Uterus (tissue), 3 donors: ENCODE measurements at regions not wholly inside any gene's neighbourhood (a gene's known extent, or its start where the extent isn't known, plus 50 kb on each side); places are given as distances from the start of the nearest gene placed in this dataset.
"Not testable (repeated sequence)": the region's sequence is repeated elsewhere in the genome, so short reads cannot be mapped to it uniquely, and the experiment has no call there.

ENCODE experiments used
- DNase-seq, 2 donors: peaks; one replicate each; pipeline ENCODE4 v3.0.0-alpha.2; 2019 to 2020
- H3K27ac ChIP-seq, 2 donors: fragments of 200-600 bp; sonication (generic); 1 replicate in 1 of 2; 2 replicates in 1 of 2; pipeline ENCODE4 v1.5.1; 2016 to 2018
- H3K27me3 ChIP-seq, 2 donors: fragments of 200-600 bp; sonication (generic); one replicate each; pipeline ENCODE4 v1.5.1; 2018 to 2019; ENCODE audit warnings: control low read depth in 1 of 2
- H3K36me3 ChIP-seq, 2 donors: fragments of 200-600 bp; sonication (generic); one replicate each; pipeline ENCODE4 v1.5.1; 2019; ENCODE audit warnings: control low read depth in 1 of 2
- H3K4me1 ChIP-seq, 2 donors: fragments of 200-600 bp; sonication (generic); one replicate each; pipeline ENCODE4 v1.5.1; 2018 to 2019; ENCODE audit warnings: control low read depth in 1 of 2
- H3K4me3 ChIP-seq, 2 donors: fragments of 200-600 bp; sonication (generic); 1 replicate in 1 of 2; 2 replicates in 1 of 2; pipeline ENCODE4 v1.5.1; 2018 to 2019; ENCODE audit warnings: mild to moderate bottlenecking in 1 of 2
- H3K9me3 ChIP-seq, 2 donors: fragments of 200-600 bp; sonication (generic); one replicate each; pipeline ENCODE4 v1.5.1; 2019; ENCODE audit warnings: control low read depth in 1 of 2
- CTCF ChIP-seq, 4 experiments: fragments of 200-600 bp in 2 of 4; fragments of 450-650 bp in 2 of 4; sonication (generic) in 2 of 4; IDR thresholded peaks; one replicate each; pipeline ENCODE4 v1.5.1; 2016 to 2019; ENCODE audit warnings: antibody characterized with exemption in 4 of 4, mild to moderate bottlenecking in 2 of 4, moderate library complexity in 1 of 4
- POLR2A ChIP-seq, 2 donors: fragments of 450-650 bp; IDR thresholded peaks; one replicate each; pipeline ENCODE4 v1.6.1; 2016; ENCODE audit warnings: antibody characterized with exemption in 2 of 2, mild to moderate bottlenecking in 1 of 2, moderate library complexity in 1 of 2
- intact Hi-C: fragments of 100-400 bp; cut with DNase I; formaldehyde crosslinking; loops from one replicate; pipeline ENCODE4 v1.15.1; 2023; ENCODE audit warnings: low total_unique reads
- donor health status: DM: yes; HTN: yes; CAD: no.

GRCh38 chr4:110414561-110414920 lies 61.4 kb upstream of the ENPEP start:
- Histone ChIP-seq H3K4me1 (no peaks in the 10 kb centered on the region), H3K4me3 (no peak overlapping the region), H3K9me3 (no peaks in the 10 kb centered on the region), H3K36me3 (no peaks in the 10 kb centered on the region), H3K27me3 (no peaks in the 10 kb centered on the region), H3K27ac (peak overlapping the region in 1 of 2 donors; percentile 78)
- no peak for DNase-seq
- intact Hi-C loops = no loop called here
- TF ChIP-seq POLR2A (IDR thresholded peaks at IDR 0.05) (no peak), CTCF (IDR thresholded peaks at IDR 0.05) (no peak)

GRCh38 chr4:110413807-110414560 lies 62.0 kb upstream of the ENPEP start:
- H3K27me3 ChIP-seq, DNase-seq, H3K9me3 ChIP-seq, intact Hi-C loops, H3K4me1 ChIP-seq, H3K4me3 ChIP-seq, H3K36me3 ChIP-seq: not testable (repeated sequence)
- H3K27ac ChIP-seq = peak overlapping the region; percentile 77 to 78

- DNase-seq = peak in 1 of 2 donors; percentile 43
- no peaks in the 10 kb centered on the region for H3K27me3 ChIP-seq
- H3K36me3 ChIP-seq = no peaks in the 10 kb centered on the region
- TF ChIP-seq POLR2A (IDR thresholded peaks at IDR 0.05) = no peak
- no peak for TF ChIP-seq CTCF (IDR thresholded peaks at IDR 0.05)
- intact Hi-C loops = no loop called here
- H3K9me3 ChIP-seq = no peaks in the 10 kb centered on the region
- peak overlapping the region; percentile 77 to 78 for H3K27ac ChIP-seq
- no peak overlapping the region for H3K4me3 ChIP-seq
- no peaks in the 10 kb centered on the region for H3K4me1 ChIP-seq
Observed at GRCh38 chr4:110412354-110413065, 63.4 kb upstream of the ENPEP start.

GRCh38 chr4:110411574-110412011 lies 64.4 kb upstream of the ENPEP start:
- no peaks in the 10 kb centered on the region for H3K4me1 ChIP-seq
- intact Hi-C loops = no loop called here
- H3K27me3 ChIP-seq = no peaks in the 10 kb centered on the region
- H3K27ac ChIP-seq = peak overlapping the region; percentile 77 to 78
- no peaks in the 10 kb centered on the region for H3K9me3 ChIP-seq
- TF ChIP-seq CTCF (IDR thresholded peaks at IDR 0.05) (no peak), POLR2A (IDR thresholded peaks at IDR 0.05) (no peak)
- H3K36me3 ChIP-seq = no peaks in the 10 kb centered on the region
- no peak for DNase-seq
- no peak overlapping the region for H3K4me3 ChIP-seq

- peak overlapping the region; percentile 77 to 78 for H3K27ac ChIP-seq
- DNase-seq, H3K36me3 ChIP-seq, H3K4me1 ChIP-seq, intact Hi-C loops, H3K27me3 ChIP-seq, H3K9me3 ChIP-seq, H3K4me3 ChIP-seq: not testable (repeated sequence)
Observed at GRCh38 chr4:110410853-110411573, 64.9 kb upstream of the ENPEP start.

- H3K4me3 ChIP-seq = no peak overlapping the region
- H3K27ac ChIP-seq = no peak overlapping the region
- intact Hi-C loops = no loop called here
- DNase-seq = no peak
- no peaks in the 10 kb centered on the region for H3K27me3 ChIP-seq
- no peaks in the 10 kb centered on the region for H3K9me3 ChIP-seq
- H3K4me1 ChIP-seq = no peaks in the 10 kb centered on the region
- TF ChIP-seq POLR2A (IDR thresholded peaks at IDR 0.05) = no peak
- TF ChIP-seq CTCF (IDR thresholded peaks at IDR 0.05) = no peak
- no peaks in the 10 kb centered on the region for H3K36me3 ChIP-seq
Observed at GRCh38 chr4:110400086-110400485, 75.9 kb upstream of the ENPEP start.

- H3K4me3 ChIP-seq, H3K27me3 ChIP-seq, H3K9me3 ChIP-seq, H3K27ac ChIP-seq, intact Hi-C loops, DNase-seq, H3K4me1 ChIP-seq, H3K36me3 ChIP-seq: not testable (repeated sequence)
Observed at GRCh38 chr4:110399046-110399445, 76.9 kb upstream of the ENPEP start.
